C1 segment of cervical spinal cord (tissue), 14 donors: ENCODE measurements at regions not wholly inside any gene's neighbourhood (a gene's known extent, or its start where the extent isn't known, plus 50 kb on each side); places are given as distances from the start of the nearest gene placed in this dataset.

Source experiments
- DNase-seq, 14 donors: peaks; one replicate each; lab custom pipeline; 2025; lab: John Stamatoyannopoulos, UW

DNA sequence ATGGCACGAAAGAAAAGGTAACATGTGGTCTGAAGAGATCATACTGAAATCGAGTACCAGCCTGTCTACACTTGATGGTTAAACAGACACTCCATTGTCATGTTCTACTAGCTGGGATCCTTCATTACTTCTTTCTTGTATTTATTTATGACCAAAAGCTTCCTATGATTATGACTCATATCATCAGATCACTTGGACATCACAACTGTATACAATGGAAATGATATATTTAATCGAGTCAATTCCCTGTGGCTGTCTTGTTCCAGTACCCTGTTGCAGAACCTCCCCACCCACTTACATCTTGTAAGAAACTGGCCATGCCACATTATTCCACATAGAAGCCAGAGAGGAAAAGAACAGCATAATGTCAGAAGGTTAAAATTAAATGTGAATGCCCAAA is 358.9 kb downstream of the ZEB2 start:
- DNase-seq, result no peak

DNA sequence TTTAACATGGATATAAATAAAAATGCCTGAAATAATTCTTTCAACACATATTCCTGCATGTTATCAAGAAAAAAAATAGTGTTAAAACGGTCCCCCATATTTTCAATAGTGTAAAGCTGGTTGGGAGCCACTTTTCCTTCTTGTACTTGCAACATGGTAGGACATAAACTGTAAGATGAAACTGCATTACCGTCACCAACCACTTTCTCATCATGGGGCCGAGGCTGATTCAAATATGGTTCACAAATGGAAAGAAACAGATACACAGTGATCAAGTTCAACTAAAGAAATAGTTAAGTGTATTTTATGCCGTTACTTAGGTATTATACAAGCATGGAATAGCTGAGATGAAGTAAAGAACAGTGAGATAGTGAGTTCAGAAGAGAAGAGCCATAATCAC is 360.7 kb downstream of the ZEB2 start:
- no peak for DNase-seq

GRCh38 chr2:144158096-144158495 is 361.8 kb downstream of the ZEB2 start:
- no peak for DNase-seq

GRCh38 chr2:144156736-144157640 is 362.9 kb downstream of the ZEB2 start:
- no peak for DNase-seq

- DNase-seq, result no peak
These were observed 365.7 kb downstream of the ZEB2 start for GRCh38 chr2:144154205-144154604.

GRCh38 chr2:144152817-144153271 is 367.1 kb downstream of the ZEB2 start:
- no peak for DNase-seq

- DNase-seq, result no peak
These were observed 368.1 kb downstream of the ZEB2 start for GRCh38 chr2:144151851-144152250.

DNA sequence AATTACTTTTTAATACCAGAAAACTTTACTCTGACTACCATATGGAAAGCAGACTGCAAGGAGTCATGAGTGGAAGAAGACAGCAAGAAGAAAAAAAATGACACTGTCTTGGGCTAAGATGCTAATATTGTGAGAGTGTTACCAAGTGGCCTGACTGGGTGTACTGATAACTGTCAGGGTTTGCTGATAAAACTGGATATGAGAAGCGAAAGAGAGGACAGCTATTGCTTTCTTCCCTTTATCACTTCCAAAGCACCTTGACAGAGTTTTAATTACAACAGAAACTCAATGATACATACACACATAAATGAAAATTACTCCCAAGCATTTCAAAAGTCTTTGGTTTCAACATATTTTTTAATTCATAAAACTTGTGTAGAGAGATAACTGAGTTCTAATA is 368.5 kb downstream of the ZEB2 start:
- no peak for DNase-seq

DNA sequence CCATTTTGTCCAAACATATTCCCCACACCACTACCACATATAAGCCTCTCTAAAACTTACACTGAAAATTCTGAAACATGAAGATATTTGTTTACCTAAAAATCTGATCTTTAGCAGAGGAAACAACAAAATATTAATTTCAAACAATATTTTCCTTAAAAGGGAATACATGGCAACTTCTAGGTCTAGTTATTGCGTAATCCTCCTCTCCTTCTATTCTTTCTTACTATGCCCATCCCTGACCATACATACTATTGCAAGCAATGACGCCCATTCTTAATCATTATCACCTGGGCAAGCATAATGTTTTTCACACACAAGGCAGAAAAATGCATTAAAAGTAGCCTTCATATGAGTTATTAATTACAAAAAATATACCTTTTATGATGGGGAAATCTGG is 372.6 kb downstream of the ZEB2 start:
- DNase-seq, result no peak

- no peak for DNase-seq
These were observed 373.0 kb downstream of the ZEB2 start for GRCh38 chr2:144146876-144147275.

DNA sequence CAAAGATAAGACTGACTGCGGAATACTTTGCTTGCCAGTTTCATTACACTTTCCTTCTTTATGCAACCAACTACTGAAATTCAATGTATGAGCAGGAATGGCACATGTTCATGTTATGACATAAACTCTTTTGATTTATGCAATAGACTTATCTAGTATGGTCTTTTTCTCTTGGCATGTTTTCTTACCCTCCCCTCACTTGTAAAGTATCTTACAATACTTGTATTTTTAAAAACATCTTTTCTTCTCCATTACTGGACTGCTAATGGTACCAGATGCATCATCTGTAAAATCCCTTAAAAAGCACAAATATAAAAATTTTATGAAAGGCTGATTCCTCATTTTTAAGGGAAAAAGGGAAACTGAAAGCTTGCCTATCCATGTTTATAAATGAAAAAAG is 373.8 kb downstream of the ZEB2 start:
- DNase-seq, result no peak

GRCh38 chr2:144143294-144144151 is 376.4 kb downstream of the ZEB2 start:
- DNase-seq, result no peak

- DNase-seq, result no peak
These were observed 379.0 kb downstream of the ZEB2 start for GRCh38 chr2:144140891-144141290.

DNA sequence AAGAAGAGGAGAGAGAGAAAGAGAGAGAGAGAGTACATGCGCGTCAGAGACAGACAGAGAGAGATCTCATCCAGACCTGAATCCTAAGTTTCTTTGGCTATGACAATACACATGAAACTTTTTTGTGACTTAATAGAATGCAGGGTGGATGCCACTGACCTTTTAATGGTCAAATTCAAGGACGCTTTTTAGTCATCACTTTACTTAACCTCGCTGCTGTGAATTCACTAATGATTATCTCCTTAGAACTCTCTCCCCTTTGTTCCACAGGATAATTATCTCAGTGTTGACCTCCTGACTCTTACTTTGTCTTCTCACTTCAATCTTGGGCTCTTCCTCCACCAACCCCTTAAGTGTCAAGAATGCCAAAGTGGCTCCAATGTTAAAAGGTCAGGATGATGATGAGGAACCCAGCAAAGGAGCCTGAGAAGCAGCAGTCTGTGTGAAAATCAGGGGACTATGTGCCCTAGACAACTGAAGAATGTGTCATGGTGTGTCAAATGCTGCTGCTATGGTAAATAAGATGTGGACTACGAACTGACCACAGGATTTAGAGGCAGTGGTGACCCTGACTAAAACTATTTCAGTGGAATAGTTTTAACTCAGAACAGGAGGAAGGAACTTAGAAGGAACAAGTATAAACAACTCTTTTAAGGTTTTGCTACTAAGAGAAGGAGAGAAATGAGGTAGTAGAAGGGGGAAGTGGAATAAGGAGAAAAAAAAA is 382.1 kb downstream of the ZEB2 start:
- DNase-seq, result no peak

GRCh38 chr2:144137272-144137671 is 382.6 kb downstream of the ZEB2 start:
- no peak for DNase-seq

GRCh38 chr2:144136297-144137010 is 383.5 kb downstream of the ZEB2 start:
- no peak for DNase-seq

DNA sequence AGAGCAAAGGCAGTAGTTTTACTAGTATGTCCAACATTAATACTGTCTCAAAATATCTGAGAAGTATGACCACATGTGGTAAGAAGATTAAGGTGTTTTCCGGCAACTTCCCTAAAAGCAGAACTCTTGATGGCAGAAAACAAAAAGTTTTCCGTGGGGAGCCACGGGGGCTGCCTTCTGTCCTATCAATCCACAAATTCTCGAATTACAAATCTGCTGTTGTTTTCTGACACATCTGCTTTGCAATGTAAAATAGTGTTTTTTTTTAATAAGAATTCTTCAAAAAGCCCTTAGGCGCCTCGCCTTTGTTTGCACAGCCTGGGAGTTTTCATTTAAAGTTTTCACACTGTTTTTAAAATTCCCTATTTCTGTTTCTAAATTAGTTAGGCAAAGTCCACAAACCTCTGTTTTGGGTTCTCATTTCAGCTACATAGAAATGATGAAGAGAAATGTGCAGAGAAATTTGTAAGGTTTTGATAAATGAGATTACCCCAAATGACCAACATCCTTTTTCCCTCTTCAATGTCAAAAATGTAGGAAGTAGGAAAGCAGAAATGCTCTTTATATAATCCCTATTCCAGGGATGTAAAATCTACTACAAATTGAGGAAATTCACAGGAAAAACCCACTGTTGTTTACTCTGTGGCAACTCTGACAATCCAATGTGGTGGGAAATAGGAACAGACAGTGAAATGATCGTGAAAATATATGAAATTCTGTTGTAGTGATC is 385.8 kb downstream of the ZEB2 start:
- DNase-seq, result no peak

GRCh38 chr2:144132357-144132756 is 387.6 kb downstream of the ZEB2 start:
- DNase-seq, result no peak

DNA sequence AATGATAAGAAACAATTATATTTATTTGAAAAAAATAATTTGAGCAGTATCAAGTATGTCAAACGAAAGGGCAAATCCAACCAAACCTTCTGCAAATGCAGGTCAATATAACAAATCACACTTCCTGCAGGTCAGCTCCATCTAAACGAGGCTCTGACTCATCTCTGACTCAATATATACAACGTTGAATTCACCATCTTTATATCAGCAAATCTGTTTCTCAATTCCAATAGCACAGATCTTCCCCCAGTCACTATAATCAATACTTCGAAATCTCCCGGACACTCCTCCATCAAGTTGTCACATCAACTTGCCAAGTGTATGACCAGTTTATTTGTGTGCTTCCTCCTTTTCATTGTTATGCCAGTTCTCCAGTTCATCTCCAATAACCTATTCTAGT is 388.9 kb downstream of the ZEB2 start:
- DNase-seq, result no peak

GRCh38 chr2:144130551-144130950 is 389.4 kb downstream of the ZEB2 start:
- no peak for DNase-seq
